Epithelial cell of prostate (primary cell): ENCODE measurements at regions not wholly inside any gene's neighbourhood (a gene's known extent, or its start where the extent isn't known, plus 50 kb on each side); places are given as distances from the start of the nearest gene placed in this dataset.
"Not testable (repeated sequence)": the region's sequence is repeated elsewhere in the genome, so short reads cannot be mapped to it uniquely, and the experiment has no call there.

Experiments
- DNase-seq: peaks from one replicate; pipeline ENCODE4 v3.0.0-alpha.2; 2011; ENCODE audit warnings: low read depth, low spot score
- H3K27ac ChIP-seq: fragments of 450-650 bp; 2 replicates; pipeline ENCODE4 v1.5.1; 2017; ENCODE audit warnings: mild to moderate bottlenecking

DNA sequence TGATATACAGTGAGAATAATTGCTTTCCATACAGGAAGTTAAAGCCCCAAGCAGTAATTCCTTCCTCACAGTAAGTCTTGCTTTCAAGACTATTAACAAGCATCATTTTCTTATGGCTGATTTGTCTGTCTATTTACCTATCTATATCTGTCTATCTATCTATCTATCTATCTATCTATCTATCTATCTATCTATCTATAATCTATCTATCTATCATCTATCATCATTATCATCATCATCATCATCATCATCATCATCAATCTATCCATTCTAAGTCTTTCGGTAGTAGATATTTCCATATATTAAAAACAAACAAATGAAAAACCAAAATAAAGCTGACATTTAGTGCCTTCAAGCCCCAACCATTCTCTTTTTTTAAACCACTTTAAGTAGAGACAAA lies 224.4 kb upstream of the RXFP2 start:
- no peak for DNase-seq
- no peak overlapping the region for H3K27ac ChIP-seq

DNA sequence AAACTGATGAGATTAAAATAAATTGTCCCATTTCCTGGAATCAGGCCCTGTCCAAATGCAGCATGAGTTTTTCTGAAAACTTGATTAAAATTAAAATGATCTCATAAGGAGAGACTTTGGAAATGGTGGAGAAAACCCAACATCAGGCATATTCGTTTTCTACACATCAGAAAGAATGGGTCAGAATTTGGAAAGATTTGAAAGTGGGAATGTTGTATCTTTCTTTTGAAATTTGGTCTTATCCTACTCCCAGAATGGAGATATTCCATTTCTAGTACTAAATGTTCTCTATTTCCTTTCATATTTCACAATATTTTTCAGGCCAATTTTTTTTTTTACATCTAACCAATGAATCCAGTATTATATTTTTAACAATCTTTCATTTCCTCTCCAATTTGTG lies 223.9 kb upstream of the RXFP2 start:
- H3K27ac ChIP-seq, result no peak overlapping the region
- DNase-seq, result no peak

DNA sequence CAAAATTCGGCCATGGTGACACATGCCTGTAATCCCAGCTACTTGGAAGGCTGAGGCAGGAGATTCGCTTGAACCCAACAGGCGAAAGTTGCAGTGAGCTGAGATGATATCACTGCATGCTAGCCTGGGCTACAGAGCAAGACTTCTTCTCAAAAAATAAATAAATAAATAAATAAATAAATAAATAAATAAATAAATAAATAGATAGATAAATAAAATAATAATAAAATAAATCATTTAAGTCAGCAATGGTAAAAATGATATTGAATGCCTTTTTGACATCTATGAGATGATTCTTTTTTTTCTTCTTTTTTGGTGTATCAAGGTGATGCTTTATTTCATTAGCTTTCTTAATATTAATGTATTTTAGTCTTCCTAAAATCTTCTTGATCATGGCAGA lies 221.7 kb upstream of the RXFP2 start:
- DNase-seq, result no peak
- H3K27ac ChIP-seq, result no peak overlapping the region

DNA sequence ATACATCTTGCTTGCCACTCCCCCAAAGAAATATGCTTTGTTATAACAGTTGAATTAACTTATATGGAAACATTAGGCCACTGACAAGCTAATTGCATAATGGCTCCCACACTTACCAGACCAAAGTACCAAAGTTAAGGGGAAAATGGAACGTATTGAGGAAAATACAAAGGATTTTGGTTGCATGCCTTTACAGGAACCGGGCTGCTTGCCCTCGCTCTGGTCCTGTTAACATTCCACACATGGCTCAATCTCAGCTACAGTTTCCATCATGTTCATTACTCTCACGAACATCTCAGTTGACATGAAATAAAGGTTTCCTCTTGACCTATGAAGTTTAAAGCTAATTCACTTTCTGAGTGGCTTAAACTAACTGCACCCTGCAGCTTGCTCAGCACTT lies 220.7 kb upstream of the RXFP2 start:
- no peak for DNase-seq
- no peak overlapping the region for H3K27ac ChIP-seq

DNA sequence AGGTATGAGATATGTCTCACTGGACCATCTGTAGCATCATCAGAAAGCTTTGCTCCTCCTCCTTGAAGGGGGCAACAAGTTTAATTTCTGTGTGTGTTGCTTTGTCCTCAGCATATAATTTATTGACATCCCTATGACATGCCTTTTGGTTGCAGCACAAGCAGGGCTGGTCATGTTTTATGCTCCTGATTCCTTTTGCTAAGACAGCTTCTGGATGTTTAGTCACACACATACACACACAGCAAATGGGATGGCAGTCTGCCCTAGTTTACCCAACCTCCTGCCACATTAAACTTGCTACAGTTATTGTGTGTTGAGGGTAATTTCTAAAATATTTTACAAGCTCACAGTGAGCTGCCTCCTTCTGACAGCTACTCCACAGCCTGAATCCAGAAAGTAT lies 217.9 kb upstream of the RXFP2 start:
- no peak overlapping the region for H3K27ac ChIP-seq
- DNase-seq, result no peak

DNA sequence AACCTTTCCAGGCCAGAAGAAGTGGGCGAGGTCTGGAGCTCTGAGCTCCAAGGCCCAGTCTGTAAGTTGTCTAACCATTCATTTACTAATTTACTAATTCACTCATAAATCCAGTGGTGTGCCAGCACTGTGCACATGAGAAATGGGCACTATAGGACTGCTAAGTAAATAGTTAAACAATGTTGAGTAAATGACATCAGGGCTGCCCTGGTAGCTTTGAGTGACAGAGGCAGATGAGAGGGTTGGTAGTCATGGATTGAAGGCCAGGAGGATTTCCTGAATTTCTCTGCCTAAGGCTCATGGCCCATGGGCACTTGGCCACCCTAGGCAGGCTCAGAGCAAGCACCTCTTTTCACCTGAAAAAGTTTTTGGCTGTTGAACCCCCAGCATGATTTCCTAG lies 216.9 kb upstream of the RXFP2 start:
- no peak overlapping the region for H3K27ac ChIP-seq
- no peak for DNase-seq

DNA sequence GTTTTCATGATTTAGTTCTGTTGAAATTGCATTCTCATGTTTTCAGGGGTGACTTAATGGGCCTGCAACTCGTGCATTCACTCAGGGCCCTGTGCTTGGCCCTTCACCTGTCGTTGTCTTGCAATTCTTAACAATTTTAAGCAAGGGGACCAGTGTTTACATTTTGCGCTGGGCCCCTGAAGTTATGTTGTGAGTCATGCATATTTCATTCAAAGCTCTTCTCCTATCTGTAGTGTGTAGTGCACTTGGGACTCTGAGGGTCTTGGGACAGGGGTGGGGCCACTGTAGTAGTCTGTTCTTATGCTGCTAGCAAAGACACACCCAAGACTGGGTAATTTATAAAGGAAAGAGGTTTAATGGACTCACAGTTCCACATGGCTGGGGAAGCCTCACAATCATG lies 211.2 kb upstream of the RXFP2 start:
- no peak for DNase-seq
- H3K27ac ChIP-seq, result no peak overlapping the region

DNA sequence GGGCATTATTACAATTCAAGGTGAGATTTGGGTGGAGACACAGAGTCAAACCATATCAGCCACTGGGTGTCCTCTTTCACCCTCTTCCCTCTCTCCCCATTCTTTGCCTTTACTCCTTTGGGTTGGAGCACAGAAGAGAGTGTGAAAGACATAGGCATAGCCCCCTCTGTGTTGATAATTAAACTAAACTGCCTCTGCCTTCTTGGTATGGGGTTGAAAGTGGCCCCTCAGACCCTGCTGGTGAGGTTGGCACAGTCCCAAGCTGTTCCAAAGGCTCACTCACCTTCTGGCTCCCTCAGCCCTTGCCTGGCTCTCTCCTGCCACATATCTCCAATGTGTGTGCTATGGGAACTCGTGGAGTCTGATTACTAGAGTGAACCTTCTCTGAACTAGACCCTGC lies 210.6 kb upstream of the RXFP2 start:
- DNase-seq, result no peak
- H3K27ac ChIP-seq, result no peak overlapping the region

DNA sequence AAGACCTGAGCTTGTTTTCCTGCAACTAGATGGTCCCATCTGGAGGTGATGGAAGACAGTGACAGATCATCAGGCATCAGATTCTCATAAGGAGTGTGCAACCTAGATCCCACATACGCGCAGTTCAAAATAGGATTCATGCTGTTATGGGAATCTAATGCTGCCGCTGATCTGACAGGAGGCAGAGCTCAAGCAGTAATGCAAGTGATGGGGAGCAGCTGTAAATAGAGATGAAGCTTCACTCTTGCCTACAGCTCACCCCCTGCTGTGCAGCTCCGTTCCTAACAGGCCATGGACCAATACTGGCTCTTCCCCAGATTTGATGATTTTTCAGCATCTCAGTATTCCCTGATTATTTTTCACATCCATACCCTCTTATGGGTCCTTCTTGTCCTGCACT lies 208.4 kb upstream of the RXFP2 start:
- H3K27ac ChIP-seq, result no peak overlapping the region
- DNase-seq, result no peak

DNA sequence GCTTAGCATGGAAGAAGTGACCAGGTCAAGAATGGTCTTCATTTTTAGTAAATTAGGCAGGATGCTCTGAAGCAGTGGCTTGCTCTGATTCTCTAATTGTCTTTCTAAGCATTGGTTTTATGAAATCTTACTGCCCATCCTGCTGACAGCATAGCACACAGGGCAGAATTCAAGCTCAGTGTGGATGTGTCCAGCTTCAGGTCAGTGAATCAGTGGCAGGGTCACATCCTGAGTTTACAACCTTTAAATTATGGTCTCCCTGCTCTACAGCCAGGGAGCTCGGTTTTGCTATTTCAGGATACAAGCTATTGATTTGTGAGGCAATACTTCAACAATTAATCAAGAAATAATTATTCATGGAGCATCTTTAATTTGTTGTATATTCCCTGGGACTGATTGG lies 202.3 kb upstream of the RXFP2 start:
- no peak overlapping the region for H3K27ac ChIP-seq
- no peak for DNase-seq

DNA sequence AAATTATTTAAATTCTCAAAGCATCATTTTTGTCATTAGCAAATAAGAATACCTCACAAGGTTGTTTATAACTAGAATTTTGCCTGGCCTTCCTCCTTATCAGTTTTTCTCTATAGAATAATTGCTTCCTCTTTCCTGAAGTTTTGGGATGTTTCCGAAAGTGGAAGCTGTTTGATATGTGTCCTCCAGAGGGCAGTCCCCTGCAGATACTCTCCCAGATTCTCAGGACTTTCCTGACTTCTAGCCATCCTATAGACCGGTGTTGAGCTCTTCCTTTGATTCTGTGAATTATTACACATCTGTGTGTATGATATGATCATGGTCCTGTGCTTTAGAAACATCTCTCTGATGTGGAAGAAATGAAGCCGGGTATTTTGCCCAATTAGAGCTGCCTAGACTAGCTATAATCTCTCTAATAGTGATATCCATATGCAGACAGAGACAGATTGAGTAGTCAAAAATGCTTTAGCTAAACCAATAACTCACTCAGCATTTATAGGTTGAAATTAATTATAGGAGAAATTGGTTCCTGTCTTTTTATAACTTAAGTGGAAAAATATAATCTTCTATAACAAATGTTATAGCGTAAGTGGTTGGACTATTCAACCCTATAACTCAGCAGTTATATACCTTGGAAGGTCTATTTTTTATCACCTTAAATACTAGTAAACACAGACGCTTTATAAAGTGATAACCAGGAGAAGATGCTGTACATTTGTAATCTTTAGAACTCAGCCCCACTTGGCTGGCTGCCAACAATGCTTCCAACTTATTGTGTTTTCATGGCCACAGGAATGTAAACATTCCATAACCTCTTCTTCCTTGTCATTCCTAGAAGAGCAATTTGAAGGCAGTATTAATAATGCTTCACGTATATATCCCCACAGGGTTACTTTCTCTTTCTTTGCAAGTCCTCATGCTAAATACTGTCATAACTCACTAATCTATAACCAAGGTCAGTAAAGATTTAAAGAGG lies 201.0 kb upstream of the RXFP2 start:
- no peak overlapping the region for H3K27ac ChIP-seq
- no peak for DNase-seq

DNA sequence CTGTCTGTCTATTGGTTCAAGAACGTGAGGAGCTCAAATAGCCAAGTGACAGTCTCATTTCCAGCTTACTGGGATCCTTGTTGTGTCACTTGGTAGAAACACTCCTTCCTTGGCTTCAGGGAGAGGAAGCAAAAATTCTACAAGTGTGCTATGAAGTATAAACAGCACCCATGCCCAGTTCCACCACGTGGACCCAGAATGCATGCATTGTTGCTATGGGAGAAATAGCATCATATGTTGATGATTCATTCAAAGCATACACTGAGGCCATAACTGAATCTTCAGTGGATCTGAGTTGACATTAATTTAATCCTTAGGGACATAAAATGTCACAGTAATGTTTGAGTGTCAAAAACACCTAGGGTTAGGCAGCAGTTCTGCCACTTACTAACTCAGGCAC lies 199.0 kb upstream of the RXFP2 start:
- H3K27ac ChIP-seq, result no peak overlapping the region
- no peak for DNase-seq

DNA sequence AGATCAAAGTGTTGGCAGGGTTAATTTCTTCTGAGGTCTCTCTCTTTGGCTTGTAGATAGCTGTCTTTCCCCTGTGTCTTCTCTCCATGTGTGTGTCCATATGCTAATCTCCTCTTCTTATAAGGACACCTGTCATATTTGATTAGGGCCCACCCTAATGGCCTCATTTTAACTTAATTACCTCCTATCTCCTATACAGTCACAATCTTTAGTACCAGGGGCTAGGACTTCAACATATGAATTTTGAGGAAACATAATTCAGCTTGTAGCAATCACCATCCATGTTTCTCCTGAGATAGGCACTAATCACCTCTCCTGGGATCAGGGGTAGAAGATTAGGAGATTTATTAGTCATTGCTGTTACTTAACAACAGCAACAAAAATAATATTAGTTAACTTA lies 196.1 kb upstream of the RXFP2 start:
- no peak for DNase-seq
- no peak overlapping the region for H3K27ac ChIP-seq

DNA sequence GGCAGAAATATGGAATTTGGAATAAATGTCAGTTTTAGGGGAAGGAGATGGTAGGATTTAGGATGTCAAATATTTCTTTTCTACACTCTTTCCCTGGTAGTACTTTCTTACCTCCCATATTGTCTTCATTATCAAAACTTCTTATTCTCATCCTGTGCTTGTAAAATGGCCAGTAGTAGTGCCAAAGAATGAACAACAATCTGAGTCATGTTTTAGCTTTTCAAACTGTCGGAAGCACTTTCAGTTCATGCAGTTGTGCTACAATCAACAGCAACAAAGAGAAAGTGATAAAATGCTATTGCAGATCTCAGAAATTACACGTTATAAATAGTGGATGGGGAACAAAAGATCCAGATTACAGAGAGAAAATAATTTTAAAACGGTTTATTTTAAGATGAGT lies 193.7 kb upstream of the RXFP2 start:
- DNase-seq, result no peak
- H3K27ac ChIP-seq, result no peak overlapping the region

DNA sequence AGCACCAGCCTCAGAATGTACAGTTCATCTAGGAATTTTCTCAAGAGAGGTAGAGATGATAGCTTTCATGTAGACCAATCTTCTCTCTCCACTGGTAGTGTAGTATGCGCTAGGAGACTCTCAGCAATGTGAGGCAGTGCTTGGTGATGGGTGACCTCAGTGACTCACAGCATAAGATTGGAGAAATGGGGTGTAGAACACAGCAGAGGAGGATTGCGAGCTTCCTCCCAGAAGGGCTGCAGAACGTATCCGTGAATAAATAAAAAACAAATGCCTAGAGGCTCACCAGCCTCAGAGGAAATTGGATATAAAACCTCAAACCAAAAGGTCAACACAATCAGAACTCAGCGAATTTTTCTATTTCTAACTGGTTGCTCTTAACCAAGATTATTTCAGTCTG lies 182.9 kb upstream of the RXFP2 start:
- no peak overlapping the region for H3K27ac ChIP-seq
- no peak for DNase-seq

DNA sequence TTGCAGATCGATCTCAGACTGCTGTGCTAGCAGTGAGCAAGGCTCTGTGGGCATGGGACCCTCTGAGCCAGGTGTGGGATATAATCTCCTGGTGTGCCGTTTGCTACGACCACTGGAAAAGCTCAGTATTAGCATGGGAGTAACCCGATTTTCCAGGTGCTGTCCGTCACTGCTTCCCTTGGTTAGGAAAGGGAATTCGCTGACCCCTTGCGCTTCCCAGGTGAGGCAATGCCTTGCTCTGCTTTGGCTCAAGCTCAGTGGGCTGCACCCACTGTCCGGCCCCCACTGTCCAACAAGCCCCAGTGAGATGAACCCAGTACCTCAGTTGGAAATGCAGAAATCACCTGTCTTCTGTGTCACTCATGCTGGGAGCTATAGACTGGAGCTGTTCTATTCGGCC lies 155.1 kb upstream of the RXFP2 start:
- not testable (repeated sequence) for DNase-seq, H3K27ac ChIP-seq

DNA sequence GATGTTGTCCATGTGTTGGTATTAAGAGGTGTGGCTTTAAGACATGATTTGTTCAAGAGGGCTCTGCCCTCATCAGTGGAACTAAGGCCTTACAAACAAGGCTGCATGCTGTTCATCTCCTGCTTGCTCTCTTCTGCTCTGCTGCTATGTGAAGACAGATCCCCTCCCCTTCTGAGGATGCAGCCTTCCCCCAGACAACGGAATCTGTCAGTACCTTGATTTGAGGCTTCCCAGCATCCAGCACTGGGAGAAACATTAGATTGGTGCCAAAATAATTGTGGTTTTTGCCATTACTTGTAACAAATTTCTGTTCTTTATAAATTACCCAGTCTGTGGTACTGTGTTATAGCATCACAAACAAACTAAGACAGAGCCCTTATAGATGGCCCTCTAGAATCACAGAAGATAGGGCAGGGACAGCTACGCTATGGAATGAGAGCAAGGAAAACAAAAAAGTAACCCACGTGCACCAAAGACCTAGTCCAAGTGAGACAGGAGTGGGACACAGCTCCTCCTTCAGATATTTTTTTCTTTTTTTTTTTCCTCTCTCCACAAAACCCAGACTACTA lies 151.5 kb upstream of the RXFP2 start:
- no peak for DNase-seq
- no peak overlapping the region for H3K27ac ChIP-seq

DNA sequence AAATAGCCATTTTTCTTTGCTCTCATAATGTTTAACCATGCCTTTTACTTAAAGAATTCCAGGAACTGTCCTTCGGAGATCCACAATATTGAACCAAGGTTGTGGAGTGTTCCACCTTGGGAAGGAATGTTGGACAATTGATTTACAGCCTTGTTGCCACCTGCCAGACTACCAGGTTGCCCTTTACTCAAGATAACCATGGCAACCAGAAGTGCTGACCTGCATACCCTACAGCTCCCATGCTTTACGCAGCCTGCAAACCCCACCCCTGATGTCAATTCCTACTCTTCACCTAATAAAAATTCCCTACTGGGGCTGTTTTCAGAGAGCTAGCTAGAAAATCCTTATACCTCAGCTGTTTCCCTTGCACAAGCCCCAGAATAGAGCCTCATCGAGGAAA lies 151.0 kb upstream of the RXFP2 start:
- no peak for DNase-seq
- H3K27ac ChIP-seq, result no peak overlapping the region

DNA sequence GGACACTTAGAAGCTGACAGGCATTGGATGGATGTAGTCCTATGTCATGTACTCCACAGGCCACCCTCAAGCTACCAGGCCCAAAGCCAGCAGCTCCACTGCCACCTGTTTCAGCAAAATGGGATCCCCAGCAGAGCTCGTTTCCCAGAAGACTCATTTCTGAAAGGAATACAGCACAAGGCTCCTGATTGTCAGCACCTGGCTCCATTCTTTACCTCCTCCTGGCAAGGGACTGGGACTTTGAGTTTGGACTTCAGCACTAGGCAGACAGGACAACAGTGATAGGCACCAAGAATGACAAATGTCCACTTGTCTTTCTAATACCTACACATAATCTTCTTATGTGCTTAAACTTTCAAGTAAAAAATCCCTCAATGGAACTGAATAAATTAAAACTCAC lies 150.4 kb upstream of the RXFP2 start:
- H3K27ac ChIP-seq, result no peak overlapping the region
- DNase-seq, result no peak

DNA sequence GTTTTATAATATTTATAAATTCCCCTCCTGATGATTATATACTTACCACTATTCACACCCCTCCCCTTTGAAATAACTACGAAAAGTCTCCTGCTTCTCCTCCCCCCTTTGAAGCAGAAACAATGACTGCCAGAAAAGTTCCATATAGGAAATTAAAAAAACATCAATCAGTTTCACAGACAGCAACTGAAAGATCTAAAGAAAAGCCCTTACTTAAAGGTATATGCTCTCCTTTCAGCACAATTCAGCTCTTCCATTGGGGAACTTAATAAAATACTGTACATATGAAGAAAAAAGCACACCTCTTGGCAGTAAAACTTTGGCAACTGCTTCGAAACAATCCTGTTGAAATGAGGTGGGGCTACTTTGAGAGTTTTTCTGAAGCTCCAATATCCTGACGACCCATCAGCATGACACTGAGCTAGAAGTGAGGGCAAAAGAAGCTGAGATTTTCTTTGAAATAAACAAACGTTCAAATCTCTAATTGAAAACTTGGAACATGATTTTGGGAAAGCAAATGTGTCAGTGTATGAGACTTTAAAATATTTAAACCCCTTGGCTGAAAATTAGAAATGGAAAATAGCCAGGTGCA lies 147.6 kb upstream of the RXFP2 start:
- H3K27ac ChIP-seq, result no peak overlapping the region
- DNase-seq, result no peak

DNA sequence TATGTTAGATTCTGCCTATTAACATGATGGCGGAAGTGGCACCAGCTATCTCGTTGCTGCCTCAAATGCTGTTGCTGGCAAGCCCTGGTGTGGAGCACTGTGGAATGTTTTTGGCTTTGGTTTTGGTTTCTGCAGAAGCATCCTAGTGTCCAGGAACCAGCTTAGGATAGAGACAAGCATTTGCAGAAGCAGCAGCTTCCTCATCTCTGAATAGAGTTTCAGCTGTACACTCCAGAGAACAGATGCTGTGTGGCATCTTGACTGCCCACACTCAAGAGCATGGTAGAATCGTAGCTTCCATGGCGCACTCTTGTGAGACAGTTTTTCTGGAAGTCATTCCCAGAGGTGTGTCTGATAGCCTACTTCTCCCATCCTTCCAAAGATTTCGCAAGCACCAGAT lies 145.3 kb upstream of the RXFP2 start:
- DNase-seq, result no peak
- H3K27ac ChIP-seq, result no peak overlapping the region

DNA sequence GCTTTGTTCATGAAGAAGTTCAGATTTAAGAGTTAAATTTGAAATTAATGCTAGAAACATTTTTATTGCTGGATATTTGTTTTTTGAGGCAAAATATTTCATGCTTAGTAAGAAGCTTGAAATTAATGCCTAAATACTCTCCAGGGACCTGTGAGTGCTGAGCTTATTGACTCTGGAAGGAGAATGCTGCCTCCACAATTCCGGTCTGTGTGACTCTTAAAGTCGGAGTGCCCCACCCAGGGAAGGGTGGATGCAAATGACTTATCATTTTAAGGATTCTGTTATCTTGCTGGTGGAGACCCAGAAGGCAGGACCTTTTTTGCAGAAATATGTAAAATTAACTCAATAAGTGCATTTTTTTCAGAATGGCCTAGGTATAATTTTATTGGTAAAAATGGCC lies 143.8 kb upstream of the RXFP2 start:
- no peak for DNase-seq

More for the DNA sequence above, 143.8 kb upstream of the RXFP2 start:
- no peak overlapping the region for H3K27ac ChIP-seq
